Panc1 (cell line): ENCODE measurements at regions not wholly inside any gene's neighbourhood (a gene's known extent, or its start where the extent isn't known, plus 50 kb on each side); places are given as distances from the start of the nearest gene placed in this dataset.

Source experiments
- CTCF ChIP-seq: fragments of 450-650 bp; IDR thresholded peaks from 2 replicates; pipeline ENCODE4 v1.5.1; 2017; ENCODE audit warnings: mild to moderate bottlenecking
- POLR2AphosphoS5 ChIP-seq: IDR thresholded peaks from 2 replicates; pipeline ENCODE4 v1.6.1; 2012; ENCODE audit warnings: mild to moderate bottlenecking, low read depth, low read length, moderate library complexity
- REST ChIP-seq, 2 experiments: IDR thresholded peaks; 2 replicates each; pipeline ENCODE4 v1.6.1; 2011 to 2012; ENCODE audit warnings: low read depth in 2 of 2, control low read depth in 1 of 2, low read length in 1 of 2, mild to moderate bottlenecking in 1 of 2, moderate library complexity in 1 of 2; ENCODE audit not compliant: insufficient read depth in 1 of 2
- TCF7L2 ChIP-seq: IDR thresholded peaks from 2 replicates; pipeline ENCODE4 v1.6.1; 2011; ENCODE audit warnings: mild to moderate bottlenecking, low read depth, low read length, inconsistent platforms

- no peak for TF ChIP-seq POLR2AphosphoS5
- no peak for TF ChIP-seq REST (IDR thresholded peaks at IDR 0.05; ENCODE audit: insufficient read depth in 1 of 2, low read depth in 2 of 2, low read length in 1 of 2)
- TF ChIP-seq CTCF, result no peak
- no peak for TF ChIP-seq TCF7L2
Measured at GRCh38 chr12:130253866-130254265, 83.8 kb upstream of the PIWIL1 start.
